ENCODE measurements at regions not wholly inside any gene's neighbourhood (a gene's known extent, or its start where the extent isn't known, plus 50 kb on each side); places are given as distances from the start of the nearest gene placed in this dataset.

GRCh38 chr2:125588780-125589179 lies 1067.2 kb upstream of the GYPC start:
- ATAC-seq (peak; percentile 53), DNase-seq (no peak)
- Histone ChIP-seq H3K4me1 (ENCODE audit: low read depth) (no peaks in the 10 kb centered on the region), H3K4me3 (no peak overlapping the region), H3K36me3 (ENCODE audit: low read depth) (no peaks in the 10 kb centered on the region), H3K9me3 (no peaks in the 10 kb centered on the region)
- intact Hi-C loops (cut with DNase I, micrococcal nuclease): no loop called here
- TF ChIP-seq CTCF (IDR thresholded peaks at IDR 0.05): no peak

- Histone ChIP-seq H3K9me3 (no peaks in the 10 kb centered on the region), H3K36me3 (ENCODE audit: low read depth) (no peaks in the 10 kb centered on the region), H3K4me1 (ENCODE audit: low read depth) (no peaks in the 10 kb centered on the region), H3K4me3 (no peak overlapping the region)
- ATAC-seq (no peak), DNase-seq (no peak)
- intact Hi-C loops (cut with DNase I, micrococcal nuclease): no loop called here
- TF ChIP-seq CTCF (IDR thresholded peaks at IDR 0.05): no peak
Observed at GRCh38 chr2:125591954-125592353, 1064.0 kb upstream of the GYPC start.

GRCh38 chr2:125593036-125593435 lies 1062.9 kb upstream of the GYPC start:
- H3K36me3 ChIP-seq (ENCODE audit: low read depth): no peaks in the 10 kb centered on the region
- ATAC-seq (no peak), DNase-seq (no peak)
- H3K4me1 ChIP-seq (ENCODE audit: low read depth): no peaks in the 10 kb centered on the region
- no peaks in the 10 kb centered on the region for H3K9me3 ChIP-seq
- no peak overlapping the region for H3K4me3 ChIP-seq
- no peak for TF ChIP-seq CTCF (IDR thresholded peaks at IDR 0.05)
- intact Hi-C loops (cut with DNase I, micrococcal nuclease): no loop called here

- no peaks in the 10 kb centered on the region for H3K36me3 ChIP-seq (ENCODE audit: low read depth)
- TF ChIP-seq CTCF (IDR thresholded peaks at IDR 0.05): no peak
- intact Hi-C loops (cut with DNase I, micrococcal nuclease): no loop called here
- H3K4me1 ChIP-seq (ENCODE audit: low read depth): no peaks in the 10 kb centered on the region
- DNase-seq (no peak), ATAC-seq (no peak)
- H3K9me3 ChIP-seq: no peaks in the 10 kb centered on the region
- H3K4me3 ChIP-seq: no peak overlapping the region
Observed at GRCh38 chr2:125596612-125597011, 1059.3 kb upstream of the GYPC start.

- Histone ChIP-seq H3K4me3 (no peak overlapping the region), H3K36me3 (ENCODE audit: low read depth) (no peaks in the 10 kb centered on the region), H3K4me1 (ENCODE audit: low read depth) (no peaks in the 10 kb centered on the region), H3K9me3 (no peaks in the 10 kb centered on the region)
- intact Hi-C loops (cut with DNase I, micrococcal nuclease): no loop called here
- ATAC-seq (no peak), DNase-seq (no peak)
- TF ChIP-seq CTCF (IDR thresholded peaks at IDR 0.05): no peak
Observed at GRCh38 chr2:125615438-125615837, 1040.5 kb upstream of the GYPC start.

- DNase-seq (no peak), ATAC-seq (peak; percentile 53)
- no peaks in the 10 kb centered on the region for H3K9me3 ChIP-seq
- no peak for TF ChIP-seq CTCF (IDR thresholded peaks at IDR 0.05)
- H3K4me3 ChIP-seq: no peak overlapping the region
- H3K4me1 ChIP-seq (ENCODE audit: low read depth): peaks cover 3% of the 10 kb centered on the region
- intact Hi-C loops (cut with DNase I, micrococcal nuclease): no loop called here
- H3K36me3 ChIP-seq (ENCODE audit: low read depth): no peaks in the 10 kb centered on the region
Observed at GRCh38 chr2:125630377-125630776, 1025.6 kb upstream of the GYPC start.

All from mucosa of descending colon (tissue), 3 donors.